HPDE6-E6E7 (cell line): ENCODE measurements at regions not wholly inside any gene's neighbourhood (a gene's known extent, or its start where the extent isn't known, plus 50 kb on each side); places are given as distances from the start of the nearest gene placed in this dataset.

Experiments
- DNase-seq: peaks from one replicate; pipeline ENCODE4 v3.0.0; 2011; ENCODE audit warnings: missing footprints; ENCODE audit errors: extremely low spot score

GRCh38 chr19:28846094-28846812 is 366.7 kb downstream of the UQCRFS1 start:
- DNase-seq = no peak

GRCh38 chr19:28843761-28844492 is 369.0 kb downstream of the UQCRFS1 start:
- no peak for DNase-seq

GRCh38 chr19:28841531-28841930 is 371.4 kb downstream of the UQCRFS1 start:
- no peak for DNase-seq

- no peak for DNase-seq
Measured at GRCh38 chr19:28840891-28841290, 372.1 kb downstream of the UQCRFS1 start.

GRCh38 chr19:28839455-28839854 is 373.5 kb downstream of the UQCRFS1 start:
- no peak for DNase-seq

GRCh38 chr19:28838909-28839308 is 374.0 kb downstream of the UQCRFS1 start:
- no peak for DNase-seq

GRCh38 chr19:28836421-28836820 is 376.5 kb downstream of the UQCRFS1 start:
- DNase-seq = no peak

- DNase-seq = no peak
Measured at GRCh38 chr19:28834996-28835395, 378.0 kb downstream of the UQCRFS1 start.

- DNase-seq = no peak
Measured at GRCh38 chr19:28831462-28831861, 381.5 kb downstream of the UQCRFS1 start.

GRCh38 chr19:28829762-28830161 is 383.2 kb downstream of the UQCRFS1 start:
- no peak for DNase-seq

- DNase-seq = no peak
Measured at GRCh38 chr19:28829359-28829758, 383.6 kb downstream of the UQCRFS1 start.

- no peak for DNase-seq
Measured at GRCh38 chr19:28828276-28828870, 384.6 kb downstream of the UQCRFS1 start.

GRCh38 chr19:28827382-28827781 is 385.6 kb downstream of the UQCRFS1 start:
- DNase-seq = no peak

- no peak for DNase-seq
Measured at GRCh38 chr19:28823338-28823961, 389.5 kb downstream of the UQCRFS1 start.

- DNase-seq = no peak
Measured at GRCh38 chr19:28820289-28820688, 392.7 kb downstream of the UQCRFS1 start.

- no peak for DNase-seq
Measured at GRCh38 chr19:28815257-28815656, 397.7 kb downstream of the UQCRFS1 start.

GRCh38 chr19:28794301-28794700 is 418.6 kb downstream of the UQCRFS1 start:
- no peak for DNase-seq

- no peak for DNase-seq
Measured at GRCh38 chr19:28793391-28794168, 419.4 kb downstream of the UQCRFS1 start.

- DNase-seq = no peak
Measured at GRCh38 chr19:28785971-28786370, 427.0 kb downstream of the UQCRFS1 start.

- DNase-seq = no peak
Measured at GRCh38 chr19:28764066-28764465, 448.9 kb downstream of the UQCRFS1 start.

GRCh38 chr19:28746478-28746877 is 466.5 kb downstream of the UQCRFS1 start:
- no peak for DNase-seq

GRCh38 chr19:28744943-28745342 is 468.0 kb downstream of the UQCRFS1 start:
- DNase-seq = no peak
